Sigmoid colon (tissue), 3 donors: ENCODE measurements at regions not wholly inside any gene's neighbourhood (a gene's known extent, or its start where the extent isn't known, plus 50 kb on each side); places are given as distances from the start of the nearest gene placed in this dataset.

Source experiments
- CTCF ChIP-seq, 4 experiments: fragments of 450-650 bp in 3 of 4; fragments of 200-600 bp in 1 of 4; IDR thresholded peaks; one replicate each; pipeline ENCODE4 v1.5.1; 2016 to 2019; ENCODE audit warnings: antibody characterized with exemption in 4 of 4, mild to moderate bottlenecking in 3 of 4, moderate library complexity in 2 of 4
- POLR2A ChIP-seq, 2 donors: fragments of 450-650 bp; IDR thresholded peaks; one replicate each; pipeline ENCODE4 v1.6.1; 2016; ENCODE audit warnings: antibody characterized with exemption in 2 of 2, mild to moderate bottlenecking in 2 of 2, moderate library complexity in 2 of 2

DNA sequence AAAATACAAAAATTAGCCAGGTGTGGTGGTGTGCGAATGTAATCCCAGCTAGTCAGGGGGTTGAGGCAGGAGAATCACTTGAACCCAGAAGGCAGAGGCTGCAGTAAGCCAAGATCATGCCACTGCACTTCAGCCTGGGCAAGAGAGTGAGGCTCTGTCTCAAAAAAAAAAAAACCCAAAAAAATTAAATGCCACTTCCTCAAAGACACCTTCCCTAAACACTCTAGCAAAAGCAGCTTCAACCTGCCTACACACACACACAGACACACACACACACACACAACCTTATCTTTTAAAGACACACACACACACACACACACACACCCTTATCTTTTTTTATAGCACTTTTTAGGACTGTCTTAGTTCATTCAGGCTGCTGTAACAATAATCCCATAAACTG is 201.7 kb upstream of the PSMD7 start:
- no peak for TF ChIP-seq CTCF (IDR thresholded peaks at IDR 0.05)
- TF ChIP-seq POLR2A (IDR thresholded peaks at IDR 0.05): no peak
